GM19397 (cell line): ENCODE measurements at regions not wholly inside any gene's neighbourhood (a gene's known extent, or its start where the extent isn't known, plus 50 kb on each side); places are given as distances from the start of the nearest gene placed in this dataset.

Experiments
- ATAC-seq: cut with Tn5 transposase; IDR thresholded peaks from one replicate; pipeline ENCODE4 v1.9.1; 2021; ENCODE audit warnings: mild to moderate bottlenecking, moderate library complexity; ENCODE audit not compliant: unreplicated experiment

- ATAC-seq, result no peak
These were observed 451.2 kb upstream of the ADGRL4 start for GRCh38 chr1:79457562-79458224.

GRCh38 chr1:79448426-79448825 is 441.9 kb upstream of the ADGRL4 start:
- ATAC-seq, result no peak

GRCh38 chr1:79441238-79441637 is 434.7 kb upstream of the ADGRL4 start:
- no peak for ATAC-seq

GRCh38 chr1:79437540-79437939 is 431.0 kb upstream of the ADGRL4 start:
- no peak for ATAC-seq

- no peak for ATAC-seq
These were observed 424.8 kb upstream of the ADGRL4 start for GRCh38 chr1:79431340-79431739.

GRCh38 chr1:79430437-79430836 is 423.9 kb upstream of the ADGRL4 start:
- ATAC-seq, result no peak

- ATAC-seq, result no peak
These were observed 416.2 kb upstream of the ADGRL4 start for GRCh38 chr1:79422726-79423125.

- ATAC-seq, result no peak
These were observed 392.0 kb upstream of the ADGRL4 start for GRCh38 chr1:79398501-79398900.

GRCh38 chr1:79396901-79397300 is 390.4 kb upstream of the ADGRL4 start:
- no peak for ATAC-seq

- no peak for ATAC-seq
These were observed 382.3 kb upstream of the ADGRL4 start for GRCh38 chr1:79388694-79389361.

- no peak for ATAC-seq
These were observed 380.2 kb upstream of the ADGRL4 start for GRCh38 chr1:79386730-79387129.

GRCh38 chr1:79380078-79380477 is 373.5 kb upstream of the ADGRL4 start:
- no peak for ATAC-seq

GRCh38 chr1:79376106-79376505 is 369.6 kb upstream of the ADGRL4 start:
- no peak for ATAC-seq

GRCh38 chr1:79375352-79375751 is 368.8 kb upstream of the ADGRL4 start:
- no peak for ATAC-seq

- no peak for ATAC-seq
These were observed 367.9 kb upstream of the ADGRL4 start for GRCh38 chr1:79374397-79374796.

GRCh38 chr1:79373481-79374125 is 367.1 kb upstream of the ADGRL4 start:
- ATAC-seq, result no peak

- ATAC-seq, result no peak
These were observed 365.3 kb upstream of the ADGRL4 start for GRCh38 chr1:79371802-79372201.

- no peak for ATAC-seq
These were observed 362.6 kb upstream of the ADGRL4 start for GRCh38 chr1:79369091-79369490.

- ATAC-seq, result no peak
These were observed 358.4 kb upstream of the ADGRL4 start for GRCh38 chr1:79364896-79365295.

- ATAC-seq, result no peak
These were observed 356.9 kb upstream of the ADGRL4 start for GRCh38 chr1:79363430-79363829.

GRCh38 chr1:79362470-79362869 is 355.9 kb upstream of the ADGRL4 start:
- ATAC-seq, result no peak

- ATAC-seq, result no peak
These were observed 348.6 kb upstream of the ADGRL4 start for GRCh38 chr1:79355090-79355489.
